CD14-positive monocyte (primary cell): ENCODE measurements at regions not wholly inside any gene's neighbourhood (a gene's known extent, or its start where the extent isn't known, plus 50 kb on each side); places are given as distances from the start of the nearest gene placed in this dataset.

Experiments
- DNase-seq, 3 donors: peaks; one replicate each; pipeline ENCODE4 v3.0.0-alpha.2; 2011 to 2022
- H2AFZ ChIP-seq: 2 replicates; pipeline ENCODE4 v1.6.0; 2012; ENCODE audit warnings: mild to moderate bottlenecking, low read depth, low read length, inconsistent platforms; ENCODE audit not compliant: insufficient read depth, poor library complexity, severe bottlenecking
- H3K27ac ChIP-seq, 2 donors: 1 replicate in 1 of 2; 2 replicates in 1 of 2; pipeline ENCODE4 v1.5.1; 2012 to 2013; ENCODE audit warnings: low read length in 2 of 2, control low read depth in 1 of 2, inconsistent platforms in 1 of 2, low read depth in 1 of 2, mild to moderate bottlenecking in 1 of 2
- H3K27me3 ChIP-seq, 2 donors: one replicate each; pipeline versions ENCODE4 v1.6.0 to v1.6.1; 2011 to 2013; ENCODE audit warnings: low read length in 2 of 2; ENCODE audit not compliant: control insufficient read depth in 2 of 2, insufficient read depth in 2 of 2
- H3K36me3 ChIP-seq, 2 donors: replicated peaks in 1 of 2; 1 replicate in 1 of 2; 2 replicates in 1 of 2; pipeline versions ENCODE4 v1.5.1 to v1.6.1; 2012 to 2013; ENCODE audit warnings: low read length in 2 of 2, control low read depth in 1 of 2, inconsistent platforms in 1 of 2, mild to moderate bottlenecking in 1 of 2; ENCODE audit not compliant: insufficient read depth in 2 of 2, control insufficient read depth in 1 of 2
- H3K4me1 ChIP-seq, 2 donors: 1 replicate in 1 of 2; 2 replicates in 1 of 2; pipeline versions ENCODE4 v1.5.1 to v1.6.1; 2012 to 2013; ENCODE audit warnings: low read length in 2 of 2, control low read depth in 1 of 2, inconsistent platforms in 1 of 2, mild to moderate bottlenecking in 1 of 2, moderate library complexity in 1 of 2; ENCODE audit not compliant: insufficient read depth in 2 of 2, control insufficient read depth in 1 of 2
- H3K4me2 ChIP-seq: replicated peaks from 2 replicates; pipeline ENCODE3; 2012; ENCODE audit warnings: low read length, moderate library complexity, mild to moderate bottlenecking; ENCODE audit not compliant: poor library complexity, severe bottlenecking; ENCODE audit errors: extremely low read depth
- H3K4me3 ChIP-seq, 3 experiments: fragments of 200-600 bp in 1 of 3; sonication (generic) in 1 of 3; replicated peaks in 1 of 3; 1 replicate in 2 of 3; 2 replicates in 1 of 3; pipeline ENCODE4 v1.5.1; 2011 to 2013; ENCODE audit warnings: low read length in 3 of 3, mild to moderate bottlenecking in 3 of 3, control low read depth in 2 of 3, low read depth in 2 of 3, inconsistent platforms in 1 of 3, moderate library complexity in 1 of 3
- H3K79me2 ChIP-seq: 2 replicates; pipeline ENCODE4 v1.6.0; 2012; ENCODE audit warnings: mild to moderate bottlenecking, control low read depth, inconsistent platforms, low read length, moderate library complexity; ENCODE audit not compliant: insufficient read depth
- H3K9ac ChIP-seq: 2 replicates; pipeline ENCODE4 v1.6.0; 2017; ENCODE audit warnings: low read length, mild to moderate bottlenecking; ENCODE audit not compliant: insufficient read depth, poor library complexity, severe bottlenecking
- H3K9me3 ChIP-seq, 2 donors: replicated peaks in 1 of 2; 1 replicate in 1 of 2; 2 replicates in 1 of 2; pipeline versions ENCODE4 v1.5.1 to v1.6.1; 2012 to 2013; ENCODE audit warnings: low read length in 2 of 2, control low read depth in 1 of 2; ENCODE audit not compliant: control insufficient read depth in 1 of 2, insufficient read depth in 1 of 2
- H4K20me1 ChIP-seq: 2 replicates; pipeline ENCODE4 v1.6.0; 2012; ENCODE audit warnings: mild to moderate bottlenecking, low read length, control low read depth, moderate library complexity; ENCODE audit not compliant: insufficient read depth
- H3K27ac Mint-ChIP-seq, 7 donors: one replicate each; pipeline ENCODE4 v1.8.0; 2020; ENCODE audit warnings: mild to moderate bottlenecking in 7 of 7, mixed read lengths in 7 of 7, moderate library complexity in 6 of 7, inconsistent platforms in 2 of 7
- H3K27me3 Mint-ChIP-seq, 3 donors: one replicate each; pipeline ENCODE4 v1.8.0; 2021 to 2022; ENCODE audit warnings: low read depth in 3 of 3, mild to moderate bottlenecking in 3 of 3, mixed read lengths in 3 of 3, moderate library complexity in 3 of 3, inconsistent platforms in 1 of 3
- H3K36me3 Mint-ChIP-seq, 2 donors: one replicate each; pipeline ENCODE4 v1.8.0; 2020; ENCODE audit warnings: mixed read lengths in 2 of 2, inconsistent platforms in 1 of 2, mild to moderate bottlenecking in 1 of 2
- H3K4me1 Mint-ChIP-seq: one replicate; pipeline ENCODE4 v1.8.0; 2020; ENCODE audit warnings: mild to moderate bottlenecking, mixed read lengths
- H3K4me3 Mint-ChIP-seq, 2 donors: one replicate each; pipeline ENCODE4 v1.8.0; 2020; ENCODE audit warnings: mild to moderate bottlenecking in 2 of 2, mixed read lengths in 2 of 2, moderate library complexity in 1 of 2
- H3K9me3 Mint-ChIP-seq, 7 donors: one replicate each; pipeline ENCODE4 v1.8.0; 2020 to 2022; ENCODE audit warnings: mixed read lengths in 7 of 7, mild to moderate bottlenecking in 6 of 7, moderate library complexity in 6 of 7, inconsistent platforms in 2 of 7
- WGBS: methylation state at CpG from one replicate; pipeline ENCODE4 v1.1.5; 2013; ENCODE audit warnings: missing lambda C conversion rate; ENCODE audit not compliant: insufficient coverage; 5-methylcytosine and 5-hydroxymethylcytosine counted together
- intact Hi-C, 2 donors: fragments of 100-400 bp; cut with micrococcal nuclease; formaldehyde crosslinking; loops; one replicate each; pipeline versions ENCODE4 v1.15.0 to v1.15.1; 2023
- TF ChIP-seq, protein P1 (sequence below): fragments of 200-600 bp; IDR thresholded peaks from one replicate; pipeline ENCODE4 v1.8.0; 2022; ENCODE audit warnings: antibody characterized with exemption, mild to moderate bottlenecking

GRCh38 chr6:81985191-81985590 is 232.7 kb upstream of the TENT5A start:
- Histone ChIP-seq H3K4me1 (no peaks in the 10 kb centered on the region), H3K9me3 (no peaks in the 10 kb centered on the region), H3K4me2 (no peak overlapping the region), H3K79me2 (no peaks in the 10 kb centered on the region), H3K9ac (no peak overlapping the region), H3K27ac (no peak overlapping the region), H3K27me3 (no peaks in the 10 kb centered on the region), H3K4me3 (no peak overlapping the region), H4K20me1 (no peaks in the 10 kb centered on the region), H3K36me3 (no peaks in the 10 kb centered on the region), H2AFZ (no peak overlapping the region)
- intact Hi-C loops: no loop called here
- Mint-ChIP-seq H3K9me3 (peaks cover 0 to 3% (median 0%) of the 10 kb centered on the region in 7 donors), H3K4me3 (no peak overlapping the region), H3K36me3 (no peaks in the 10 kb centered on the region), H3K4me1 (peaks cover 6% of the 10 kb centered on the region), H3K27me3 (no peaks in the 10 kb centered on the region), H3K27ac (no peak overlapping the region)
- no peak for DNase-seq
- TF ChIP-seq, protein P1, sequence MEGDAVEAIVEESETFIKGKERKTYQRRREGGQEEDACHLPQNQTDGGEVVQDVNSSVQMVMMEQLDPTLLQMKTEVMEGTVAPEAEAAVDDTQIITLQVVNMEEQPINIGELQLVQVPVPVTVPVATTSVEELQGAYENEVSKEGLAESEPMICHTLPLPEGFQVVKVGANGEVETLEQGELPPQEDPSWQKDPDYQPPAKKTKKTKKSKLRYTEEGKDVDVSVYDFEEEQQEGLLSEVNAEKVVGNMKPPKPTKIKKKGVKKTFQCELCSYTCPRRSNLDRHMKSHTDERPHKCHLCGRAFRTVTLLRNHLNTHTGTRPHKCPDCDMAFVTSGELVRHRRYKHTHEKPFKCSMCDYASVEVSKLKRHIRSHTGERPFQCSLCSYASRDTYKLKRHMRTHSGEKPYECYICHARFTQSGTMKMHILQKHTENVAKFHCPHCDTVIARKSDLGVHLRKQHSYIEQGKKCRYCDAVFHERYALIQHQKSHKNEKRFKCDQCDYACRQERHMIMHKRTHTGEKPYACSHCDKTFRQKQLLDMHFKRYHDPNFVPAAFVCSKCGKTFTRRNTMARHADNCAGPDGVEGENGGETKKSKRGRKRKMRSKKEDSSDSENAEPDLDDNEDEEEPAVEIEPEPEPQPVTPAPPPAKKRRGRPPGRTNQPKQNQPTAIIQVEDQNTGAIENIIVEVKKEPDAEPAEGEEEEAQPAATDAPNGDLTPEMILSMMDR: no peak
- no CpG with 5 or more reads among the region's 1 CpG for WGBS

- peaks cover 0 to 3% (median 2%) of the 10 kb centered on the region in 7 donors for H3K9me3 Mint-ChIP-seq
- H3K9me3 ChIP-seq: no peaks in the 10 kb centered on the region
- no peak for DNase-seq
- no peak overlapping the region for H2AFZ ChIP-seq
- H3K27ac ChIP-seq: no peak overlapping the region
- no peak overlapping the region for H3K4me2 ChIP-seq
- H3K4me3 Mint-ChIP-seq: no peak overlapping the region
- H4K20me1 ChIP-seq: no peaks in the 10 kb centered on the region
- intact Hi-C loops: no loop called here
- H3K4me3 ChIP-seq: no peak overlapping the region
- H3K4me1 Mint-ChIP-seq: peaks cover 6% of the 10 kb centered on the region
- no peak overlapping the region for H3K9ac ChIP-seq
- TF ChIP-seq, protein P1: no peak
- no peaks in the 10 kb centered on the region for H3K36me3 ChIP-seq
- no peak overlapping the region for H3K27ac Mint-ChIP-seq
- H3K79me2 ChIP-seq: no peaks in the 10 kb centered on the region
- no peaks in the 10 kb centered on the region for H3K27me3 ChIP-seq
- H3K27me3 Mint-ChIP-seq: no peaks in the 10 kb centered on the region
- no peaks in the 10 kb centered on the region for H3K36me3 Mint-ChIP-seq
- no CpG with 5 or more reads among the region's 1 CpG for WGBS
- H3K4me1 ChIP-seq: no peaks in the 10 kb centered on the region
Measured at GRCh38 chr6:81984599-81984998, 232.1 kb upstream of the TENT5A start.
